DMS 273 (cell line): ENCODE measurements at regions not wholly inside any gene's neighbourhood (a gene's known extent, or its start where the extent isn't known, plus 50 kb on each side); places are given as distances from the start of the nearest gene placed in this dataset.

ENCODE experiments used
- DNase-seq: peaks from one replicate; lab custom pipeline; 2025; ENCODE audit not compliant: unreplicated experiment; lab: John Stamatoyannopoulos, UW

DNA sequence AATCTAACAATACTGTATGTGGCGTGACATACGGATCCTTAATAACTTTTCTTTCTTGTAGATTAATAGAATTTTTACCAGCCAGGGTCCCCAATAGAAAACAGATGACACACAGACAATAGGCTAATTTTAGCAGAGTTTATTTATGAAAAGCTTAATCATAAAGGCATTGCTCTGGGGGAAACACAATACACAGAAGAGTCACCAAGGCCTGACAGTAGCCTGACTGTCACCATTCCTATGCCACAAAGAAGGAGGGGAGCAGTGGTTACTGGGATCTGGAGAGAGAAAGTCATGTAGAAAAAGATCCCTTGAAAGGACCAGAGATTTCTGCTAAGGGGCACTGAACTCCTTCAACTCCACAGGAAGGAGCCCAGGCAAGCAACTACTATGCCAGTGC is 139.5 kb downstream of the METTL4 start:
- no peak for DNase-seq

DNA sequence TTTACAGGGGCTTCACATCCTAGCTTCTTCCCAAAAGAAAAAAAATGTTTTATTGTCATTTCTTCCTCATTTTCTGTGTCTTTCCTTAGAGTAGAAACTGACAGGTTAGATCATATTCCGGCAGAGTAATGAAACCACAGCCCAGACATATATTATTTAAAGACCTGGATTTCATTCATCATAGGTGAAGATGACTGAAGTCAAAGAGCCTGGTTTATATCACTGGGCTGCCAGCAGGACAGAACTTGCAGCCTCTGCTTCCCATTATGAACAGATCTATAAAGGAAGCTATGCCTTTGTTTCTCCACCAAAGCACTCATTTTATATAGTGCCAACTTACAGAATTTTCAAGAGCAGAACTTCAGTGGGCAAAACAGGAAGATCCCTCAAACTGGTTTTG is 137.9 kb downstream of the METTL4 start:
- no peak for DNase-seq

DNA sequence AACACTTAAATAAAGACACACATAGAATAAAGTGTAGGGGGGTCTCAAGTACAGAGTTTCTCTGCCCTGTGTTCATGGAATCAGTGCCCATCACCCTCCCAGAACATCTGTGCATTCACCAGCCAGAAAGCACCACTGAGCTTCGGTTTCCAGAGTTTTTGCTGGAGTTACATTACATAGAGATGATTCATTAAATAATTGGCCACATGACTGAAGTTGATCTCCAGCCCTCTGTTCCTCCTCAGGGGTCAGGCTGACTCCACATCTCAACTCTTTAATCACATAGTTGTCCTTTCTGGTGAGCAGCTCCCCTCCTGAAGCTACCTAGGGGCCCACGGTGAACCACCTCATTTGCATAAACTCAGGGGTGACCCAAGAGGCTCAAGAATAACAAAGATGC is 129.8 kb downstream of the METTL4 start:
- no peak for DNase-seq

DNA sequence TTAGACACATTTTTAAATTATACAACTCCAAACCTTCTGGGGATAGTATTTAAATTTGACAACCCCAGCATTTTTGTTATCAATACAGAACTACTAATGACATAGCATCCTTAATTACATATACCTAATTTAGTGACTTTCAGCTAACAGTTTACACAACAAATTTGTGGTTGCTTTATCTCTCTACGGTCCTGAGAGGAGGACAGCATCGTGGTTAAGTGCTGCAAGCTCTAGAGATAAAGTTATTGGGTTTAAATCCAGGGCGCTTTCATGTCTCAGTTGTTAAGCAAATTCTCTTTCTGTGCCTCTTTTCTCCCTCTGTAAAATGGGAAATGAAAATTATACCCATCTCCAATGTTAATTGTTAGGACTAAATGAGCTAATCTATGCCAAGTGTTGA is 129.3 kb downstream of the METTL4 start:
- DNase-seq: no peak

DNA sequence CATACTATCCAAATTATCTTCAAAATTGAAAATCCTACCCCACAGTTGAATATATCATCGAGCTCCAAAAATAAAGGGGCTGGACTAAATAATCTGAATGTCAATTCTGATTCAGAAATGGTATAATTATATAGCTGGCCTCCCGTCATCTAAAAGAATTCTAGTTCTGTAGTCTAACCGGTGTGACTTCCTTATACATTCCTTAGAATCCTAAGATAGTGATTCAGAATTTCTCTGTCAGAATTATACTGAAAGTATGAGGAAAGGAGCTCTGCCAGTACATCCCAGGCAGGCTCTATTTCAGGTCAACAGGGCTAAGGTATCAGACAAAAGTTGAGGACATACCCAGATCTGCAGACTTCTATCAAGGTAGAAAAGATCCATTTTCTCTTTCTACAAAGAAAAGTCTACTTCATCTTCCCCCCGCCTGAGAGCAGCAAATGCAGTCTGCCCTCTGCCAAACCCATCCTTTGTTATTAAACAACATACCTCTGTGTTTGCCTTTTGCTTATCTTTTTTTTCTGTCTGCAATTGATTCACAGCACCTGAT is 128.5 kb downstream of the METTL4 start:
- no peak for DNase-seq

DNA sequence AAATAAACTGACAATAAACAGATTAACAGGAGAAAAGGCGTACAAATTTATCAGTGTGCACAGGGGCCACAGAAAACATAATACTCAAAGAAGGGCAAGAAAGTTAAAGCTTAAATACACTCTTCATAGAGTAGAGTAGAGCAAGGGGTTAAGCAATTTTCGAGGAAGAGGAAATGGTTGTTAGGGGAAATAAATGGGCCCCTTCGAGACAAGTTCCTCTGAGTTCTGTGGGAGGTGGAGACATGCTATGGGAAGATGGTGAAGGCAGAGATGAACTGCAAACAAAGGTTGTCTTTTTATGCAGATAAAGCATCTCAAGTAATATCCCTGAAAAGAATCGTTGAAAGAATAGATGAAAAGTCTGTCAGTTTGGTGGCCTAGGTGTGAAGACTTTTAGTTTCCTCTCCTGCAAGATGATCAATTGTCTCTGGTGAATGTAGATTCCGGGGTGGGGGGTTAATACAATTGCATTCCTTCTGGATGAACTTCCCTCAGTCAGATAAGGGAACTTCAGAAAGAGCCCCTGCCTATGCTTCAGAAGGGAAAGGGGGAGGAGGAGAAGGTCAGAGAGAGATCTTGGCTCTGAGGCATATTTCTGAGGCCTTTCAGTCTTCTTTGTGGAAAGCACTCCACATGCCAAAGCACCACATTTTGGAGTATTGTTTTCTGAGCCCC is 127.0 kb downstream of the METTL4 start:
- DNase-seq: no peak

DNA sequence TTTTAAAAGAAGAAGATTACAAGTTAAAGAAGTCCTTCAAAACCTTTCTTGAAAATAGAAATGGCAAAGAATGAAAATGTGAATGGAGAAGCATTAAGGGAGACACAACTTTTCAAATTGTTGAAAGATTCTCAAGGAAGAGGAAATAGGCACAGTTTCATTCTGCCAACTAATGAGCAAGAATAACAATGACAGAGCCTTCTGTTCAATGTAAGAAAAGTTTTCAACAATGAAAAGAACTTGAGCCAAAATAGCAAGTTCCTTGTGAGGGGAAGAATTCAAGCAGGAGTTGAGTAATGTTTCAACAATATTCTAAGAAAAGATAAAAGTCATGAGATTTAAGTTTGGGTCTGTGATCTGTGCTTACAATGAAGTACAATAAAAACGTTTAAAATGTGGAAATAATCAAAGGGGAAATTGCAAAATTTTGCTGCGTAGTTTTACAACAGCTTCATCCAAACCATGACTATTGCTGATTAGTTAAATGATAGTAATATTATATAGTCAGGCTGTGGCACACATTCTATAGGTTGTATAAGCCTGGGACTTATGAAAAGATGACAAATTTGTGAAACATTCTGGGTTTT is 122.6 kb downstream of the METTL4 start:
- no peak for DNase-seq

DNA sequence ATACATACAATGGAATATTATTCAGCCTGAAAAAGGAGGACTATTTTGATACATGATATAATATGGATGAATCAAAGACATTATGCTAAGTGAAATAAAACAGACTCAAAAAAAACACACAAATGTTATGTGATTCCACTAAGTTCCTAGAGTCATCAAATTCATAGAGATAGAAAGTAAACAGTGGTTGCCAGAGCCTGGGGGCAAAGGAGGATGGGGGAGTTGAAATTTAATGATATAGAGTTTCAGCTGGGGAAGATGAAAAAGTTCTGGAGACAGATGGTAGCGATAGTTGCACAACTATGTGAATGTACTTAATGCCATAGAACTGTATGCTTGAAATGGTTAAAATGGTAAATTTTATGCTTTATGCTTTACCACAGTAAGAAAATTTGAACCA is 119.7 kb downstream of the METTL4 start:
- no peak for DNase-seq

DNA sequence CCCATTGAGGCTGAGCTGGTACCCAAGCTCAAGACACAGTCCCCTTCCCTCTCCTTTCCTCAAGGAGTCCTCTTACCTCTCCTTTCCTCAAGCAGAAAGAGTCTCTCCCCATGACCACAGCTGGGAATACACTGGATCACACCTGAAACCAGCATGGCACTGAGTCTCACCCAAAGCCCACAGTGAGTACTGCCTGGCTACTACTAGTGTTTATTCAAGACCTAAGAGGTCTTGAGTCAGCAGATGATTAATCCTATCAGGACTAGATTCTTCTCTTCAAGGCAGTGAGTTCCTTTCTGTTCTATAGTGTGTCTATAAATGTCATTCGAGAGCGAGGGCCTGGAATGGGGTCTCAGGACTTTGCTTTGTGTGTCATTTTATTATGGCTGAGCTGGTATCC is 111.4 kb downstream of the METTL4 start:
- no peak for DNase-seq

DNA sequence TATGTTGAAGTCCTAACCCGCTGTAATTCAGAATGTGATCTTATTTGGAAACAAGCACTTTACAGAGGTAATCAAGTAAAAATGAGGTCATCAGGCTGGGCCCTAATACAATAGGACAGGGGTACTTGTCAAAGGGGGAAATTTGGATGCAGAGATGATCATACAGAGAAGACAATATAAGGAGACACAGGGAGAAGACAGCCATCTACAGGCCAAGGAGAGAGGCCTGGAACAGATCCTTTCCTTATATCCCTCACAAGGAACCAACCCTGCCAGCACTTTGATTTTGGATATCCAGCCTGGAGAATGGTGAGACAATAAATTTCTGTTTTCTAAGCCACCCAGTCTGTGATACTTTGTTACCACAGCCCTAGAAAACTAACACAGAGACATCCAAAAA is 104.3 kb downstream of the METTL4 start:
- no peak for DNase-seq

DNA sequence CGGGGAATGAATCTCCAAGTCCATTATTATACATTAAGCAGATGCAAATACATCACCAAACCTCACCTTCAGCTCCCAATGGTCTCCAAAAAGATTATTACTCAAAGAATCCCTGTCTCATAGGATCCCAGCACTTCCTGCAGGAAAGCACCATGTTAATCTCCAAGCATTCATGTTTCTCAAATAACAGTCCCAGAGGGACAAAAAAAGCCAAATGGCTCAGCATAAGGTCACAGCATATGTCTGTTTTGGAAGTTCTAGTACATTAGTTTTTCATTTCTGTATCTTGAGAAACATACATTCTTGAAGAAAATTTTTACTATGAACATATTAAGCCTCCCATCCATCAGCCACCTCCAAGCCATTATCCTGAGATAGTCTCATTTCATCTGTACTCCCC is 103.3 kb downstream of the METTL4 start:
- peak; percentile 65 for DNase-seq

DNA sequence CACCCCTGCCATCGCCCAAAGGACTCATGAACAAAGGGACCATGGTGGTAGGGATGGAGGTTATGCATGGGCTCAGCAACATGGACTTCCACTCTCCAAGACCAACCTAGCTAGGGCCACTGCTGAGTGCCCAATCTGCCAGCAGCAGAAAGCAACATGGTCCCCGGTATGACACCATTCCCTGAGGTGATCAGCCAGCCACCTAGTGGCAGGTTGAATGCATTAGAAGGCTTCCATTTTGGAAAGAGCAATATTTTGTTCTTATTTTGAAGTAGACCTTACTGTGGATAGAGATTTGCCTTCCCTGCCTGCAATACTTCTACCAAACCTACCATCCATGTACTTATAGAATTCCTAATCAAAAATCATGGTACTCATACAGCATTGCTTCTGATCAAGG is 99.8 kb downstream of the METTL4 start:
- peak; percentile 18 for DNase-seq

DNA sequence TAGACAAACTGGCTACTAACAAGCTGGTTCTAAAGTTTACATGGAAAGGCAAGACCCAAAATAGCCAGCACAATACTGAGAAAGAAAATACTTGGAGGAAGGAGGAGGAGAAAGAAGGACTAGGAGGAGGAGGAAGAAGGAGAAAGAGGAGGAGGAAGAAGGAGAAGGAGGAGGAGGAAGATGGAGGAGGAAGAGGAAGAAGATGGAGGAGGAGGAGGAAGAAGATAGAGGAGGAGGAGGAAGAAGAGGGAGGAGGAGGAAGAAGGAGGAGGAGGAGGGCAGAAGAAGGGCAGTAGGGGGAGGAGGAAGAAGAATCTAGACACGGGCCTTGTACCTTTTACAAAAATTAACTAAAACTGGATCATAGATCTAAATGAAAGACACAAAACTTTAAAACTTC is 92.6 kb downstream of the METTL4 start:
- DNase-seq: no peak

DNA sequence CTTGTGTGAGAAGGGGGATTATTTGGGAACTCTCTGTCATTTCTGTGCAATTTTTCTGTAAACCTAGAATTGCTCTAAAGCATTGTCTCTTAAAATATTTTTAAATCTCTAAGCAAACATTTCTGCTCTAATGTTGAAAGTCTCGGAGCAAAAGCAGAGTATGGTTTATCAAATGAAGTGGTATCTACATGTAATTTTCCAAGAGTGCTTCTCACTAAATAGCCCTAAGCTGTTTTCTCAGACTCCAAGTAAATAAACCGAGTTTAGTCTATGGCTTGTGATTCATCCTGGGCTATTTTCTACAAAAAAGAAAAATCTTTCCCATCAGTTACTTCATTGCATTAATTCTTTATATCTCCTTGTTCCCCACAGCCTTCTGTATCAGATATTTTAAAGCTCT is 90.8 kb downstream of the METTL4 start:
- DNase-seq: no peak

DNA sequence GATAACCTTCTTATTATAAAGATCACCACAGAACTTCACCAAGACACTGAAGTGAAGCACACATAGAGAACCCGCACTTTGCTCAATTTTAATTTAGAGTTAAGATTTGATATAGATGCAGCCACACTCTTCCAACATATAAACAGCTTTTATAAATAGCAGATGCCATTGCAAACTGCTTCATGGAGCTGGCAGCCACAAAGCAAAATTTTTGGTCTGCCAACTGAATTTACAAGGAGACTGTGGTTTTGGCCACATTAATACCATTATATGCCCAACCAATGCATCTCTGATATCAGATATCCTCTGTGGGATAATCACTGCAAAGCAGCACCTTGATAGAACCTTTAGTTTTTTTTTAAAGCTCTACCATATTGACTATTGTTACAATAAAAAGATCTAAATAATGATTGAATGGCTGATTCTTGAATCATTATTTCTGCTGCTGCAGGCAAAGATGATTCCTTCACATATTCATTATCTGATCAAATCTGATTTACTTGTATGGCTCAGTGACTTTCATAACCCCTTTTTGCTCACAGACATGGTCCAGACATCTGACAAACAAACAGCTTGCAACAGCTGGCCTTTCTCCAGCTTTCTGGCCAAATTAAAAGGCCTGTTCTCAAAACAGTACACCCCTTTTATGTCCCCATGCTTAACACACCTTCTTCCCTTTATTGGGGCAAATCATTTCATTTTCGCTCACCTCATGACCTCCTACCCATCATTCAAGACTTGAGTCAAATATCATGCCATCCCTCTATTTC is 88.4 kb downstream of the METTL4 start:
- DNase-seq: peak; percentile 63

DNA sequence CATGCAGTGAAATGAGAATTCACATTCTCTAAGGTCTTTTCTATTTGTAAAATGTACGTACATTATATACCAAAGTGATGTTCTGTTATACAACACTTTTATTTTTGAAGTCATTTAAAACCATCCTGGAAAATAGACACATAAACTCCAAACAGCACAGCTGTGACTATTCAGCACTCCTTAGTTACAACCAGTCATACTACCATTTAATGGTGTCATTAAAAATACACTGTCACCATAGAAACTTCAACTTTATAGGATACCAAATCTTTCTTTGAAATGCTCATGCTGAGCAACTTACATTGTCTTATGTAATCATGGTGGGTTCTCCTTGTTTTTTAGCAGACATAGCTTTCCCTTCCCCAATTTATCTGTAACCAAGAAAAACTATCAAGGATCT is 85.3 kb downstream of the METTL4 start:
- DNase-seq: no peak

DNA sequence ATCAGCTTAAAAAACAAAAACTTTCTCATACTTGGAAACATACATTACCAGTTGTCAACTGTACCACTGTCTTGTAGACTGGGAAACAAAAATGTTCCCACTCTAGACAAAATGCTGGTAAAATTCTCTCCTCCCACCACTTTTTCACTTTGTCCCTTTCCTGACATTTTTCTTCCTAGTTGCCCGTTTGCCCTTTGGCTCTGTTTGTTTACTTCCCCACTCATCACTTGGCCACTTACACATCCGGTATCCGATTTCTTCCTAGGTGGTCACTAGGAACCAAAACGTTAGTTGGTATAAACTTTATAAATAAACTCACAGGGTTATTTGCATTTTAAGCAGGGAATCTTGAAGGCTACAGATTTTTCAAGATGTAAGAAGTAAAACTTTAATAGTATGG is 84.9 kb downstream of the METTL4 start:
- no peak for DNase-seq
